OCI-LY1 (cell line): ENCODE measurements at regions not wholly inside any gene's neighbourhood (a gene's known extent, or its start where the extent isn't known, plus 50 kb on each side); places are given as distances from the start of the nearest gene placed in this dataset.

ENCODE experiments used
- H2AFZ ChIP-seq: fragments of 200-600 bp; sonication (generic), shearing (Covaris generic); 2 replicates; pipeline ENCODE4 v1.6.0; 2014; ENCODE audit warnings: antibody characterized with exemption, mild to moderate bottlenecking, low read length
- H3F3A ChIP-seq: fragments of 200-600 bp; sonication (generic), shearing (Covaris generic); 2 replicates; pipeline ENCODE4 v1.6.0; 2014; ENCODE audit warnings: mild to moderate bottlenecking, antibody characterized with exemption, low read length, moderate library complexity; ENCODE audit not compliant: insufficient read depth
- H3K27ac ChIP-seq: fragments of 200-600 bp; sonication (generic); 2 replicates; pipeline ENCODE4 v1.5.1; 2014; ENCODE audit warnings: low read length, mixed run types, mild to moderate bottlenecking, low read depth; ENCODE audit not compliant: poor library complexity, severe bottlenecking
- H3K27me3 ChIP-seq: fragments of 200-600 bp; sonication (generic); 2 replicates; pipeline ENCODE4 v1.6.0; 2014; ENCODE audit warnings: antibody characterized with exemption, mild to moderate bottlenecking, low read length, moderate library complexity; ENCODE audit not compliant: insufficient read depth
- H3K36me3 ChIP-seq: fragments of 200-600 bp; sonication (generic); 2 replicates; pipeline ENCODE4 v1.6.1; 2014; ENCODE audit warnings: mild to moderate bottlenecking, antibody characterized with exemption, low read length, moderate library complexity, mixed read lengths; ENCODE audit not compliant: insufficient read depth
- H3K4me1 ChIP-seq: fragments of 200-600 bp; sonication (generic); 2 replicates; pipeline ENCODE4 v1.5.1; 2014; ENCODE audit warnings: mild to moderate bottlenecking, low read length, moderate library complexity; ENCODE audit not compliant: insufficient read depth, severe bottlenecking
- H3K4me2 ChIP-seq: fragments of 200-600 bp; sonication (generic), shearing (Covaris generic); 2 replicates; pipeline ENCODE4 v1.6.1; 2014; ENCODE audit warnings: low read length
- H3K4me3 ChIP-seq: fragments of 200-600 bp; sonication (generic); 2 replicates; pipeline ENCODE4 v1.5.1; 2014; ENCODE audit warnings: low read length, low read depth, mild to moderate bottlenecking, mixed read lengths; ENCODE audit not compliant: poor library complexity, severe bottlenecking
- H3K79me2 ChIP-seq: fragments of 200-600 bp; shearing (Covaris generic); 2 replicates; pipeline ENCODE4 v1.6.1; 2016; ENCODE audit warnings: mixed run types, low read length, mixed read lengths; ENCODE audit not compliant: insufficient read depth
- H3K9ac ChIP-seq: fragments of 200-600 bp; sonication (generic), shearing (Covaris generic); 2 replicates; pipeline ENCODE4 v1.6.1; 2014; ENCODE audit warnings: mild to moderate bottlenecking, low read length, mixed read lengths
- H3K9me2 ChIP-seq: fragments of 200-600 bp; sonication (generic), shearing (Covaris generic); 2 replicates; pipeline ENCODE4 v1.6.1; 2014; ENCODE audit warnings: low read depth, mild to moderate bottlenecking, low read length, mixed read lengths
- H3K9me3 ChIP-seq: fragments of 200-600 bp; shearing (Covaris generic); 2 replicates; pipeline ENCODE4 v1.6.1; 2014; ENCODE audit warnings: low read length, mixed read lengths
- H4K20me1 ChIP-seq: fragments of 200-600 bp; sonication (generic), shearing (Covaris generic); 2 replicates; pipeline ENCODE4 v1.6.0; 2016; ENCODE audit warnings: mild to moderate bottlenecking, low read length; ENCODE audit not compliant: insufficient read depth
- EZH2 ChIP-seq: fragments of 200-600 bp; sonication (generic), shearing (Covaris generic); IDR thresholded peaks from 2 replicates; pipeline ENCODE4 v1.8.0; 2017; ENCODE audit warnings: borderline replicate concordance, mixed run types, mild to moderate bottlenecking, antibody characterized with exemption, low read length, moderate library complexity, mixed read lengths
- TF ChIP-seq, protein P1 (sequence below): fragments of 200-600 bp; sonication (generic), shearing (Covaris generic); IDR thresholded peaks from 2 replicates; pipeline ENCODE4 v1.5.1; 2017; ENCODE audit warnings: mild to moderate bottlenecking, antibody characterized with exemption, low read length, moderate library complexity, mixed read lengths

GRCh38 chr14:97109234-97109633 is 312.1 kb downstream of the VRK1 start:
- no peak overlapping the region for H3K27ac ChIP-seq
- TF ChIP-seq, protein P1, sequence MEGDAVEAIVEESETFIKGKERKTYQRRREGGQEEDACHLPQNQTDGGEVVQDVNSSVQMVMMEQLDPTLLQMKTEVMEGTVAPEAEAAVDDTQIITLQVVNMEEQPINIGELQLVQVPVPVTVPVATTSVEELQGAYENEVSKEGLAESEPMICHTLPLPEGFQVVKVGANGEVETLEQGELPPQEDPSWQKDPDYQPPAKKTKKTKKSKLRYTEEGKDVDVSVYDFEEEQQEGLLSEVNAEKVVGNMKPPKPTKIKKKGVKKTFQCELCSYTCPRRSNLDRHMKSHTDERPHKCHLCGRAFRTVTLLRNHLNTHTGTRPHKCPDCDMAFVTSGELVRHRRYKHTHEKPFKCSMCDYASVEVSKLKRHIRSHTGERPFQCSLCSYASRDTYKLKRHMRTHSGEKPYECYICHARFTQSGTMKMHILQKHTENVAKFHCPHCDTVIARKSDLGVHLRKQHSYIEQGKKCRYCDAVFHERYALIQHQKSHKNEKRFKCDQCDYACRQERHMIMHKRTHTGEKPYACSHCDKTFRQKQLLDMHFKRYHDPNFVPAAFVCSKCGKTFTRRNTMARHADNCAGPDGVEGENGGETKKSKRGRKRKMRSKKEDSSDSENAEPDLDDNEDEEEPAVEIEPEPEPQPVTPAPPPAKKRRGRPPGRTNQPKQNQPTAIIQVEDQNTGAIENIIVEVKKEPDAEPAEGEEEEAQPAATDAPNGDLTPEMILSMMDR, result no peak
- no peak for TF ChIP-seq EZH2
- no peaks in the 10 kb centered on the region for H3K27me3 ChIP-seq
- H3K79me2 ChIP-seq, result no peaks in the 10 kb centered on the region
- no peaks in the 10 kb centered on the region for H3K4me1 ChIP-seq
- no peak overlapping the region for H3K9ac ChIP-seq
- no peaks in the 10 kb centered on the region for H3K36me3 ChIP-seq
- no peaks in the 10 kb centered on the region for H3K9me3 ChIP-seq
- no peaks in the 10 kb centered on the region for H4K20me1 ChIP-seq
- no peaks in the 10 kb centered on the region for H3K9me2 ChIP-seq
- no peak overlapping the region for H3K4me3 ChIP-seq
- H3K4me2 ChIP-seq, result no peak overlapping the region
- H3F3A ChIP-seq, result no peaks in the 10 kb centered on the region
- H2AFZ ChIP-seq, result no peak overlapping the region

DNA sequence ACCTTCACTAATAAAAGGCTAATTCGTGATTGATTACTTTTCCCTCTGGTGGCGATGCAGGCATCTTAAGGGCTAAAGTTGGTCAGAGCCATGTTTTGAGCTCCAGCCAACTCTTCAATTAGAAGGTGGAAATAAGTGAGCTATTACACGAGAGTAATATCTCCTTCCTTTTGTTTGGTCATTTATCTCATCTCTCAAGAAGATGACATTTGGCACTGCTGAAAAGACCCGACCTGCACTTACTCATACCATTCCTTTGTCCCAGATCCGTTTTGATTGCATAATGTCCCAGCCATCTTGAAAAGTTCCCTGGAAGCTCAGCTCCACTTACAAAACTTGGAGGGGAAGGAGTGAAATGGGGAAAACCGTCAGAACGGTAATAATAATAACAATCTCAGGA is 316.2 kb downstream of the VRK1 start:
- TF ChIP-seq EZH2, result no peak
- TF ChIP-seq, protein P1, result no peak
- H3K9me3 ChIP-seq, result no peaks in the 10 kb centered on the region
- H3K4me1 ChIP-seq, result no peaks in the 10 kb centered on the region
- no peak overlapping the region for H3K4me3 ChIP-seq
- H3K36me3 ChIP-seq, result no peaks in the 10 kb centered on the region
- no peaks in the 10 kb centered on the region for H4K20me1 ChIP-seq
- H2AFZ ChIP-seq, result no peak overlapping the region
- no peak overlapping the region for H3K9ac ChIP-seq
- H3K27me3 ChIP-seq, result no peaks in the 10 kb centered on the region
- H3K79me2 ChIP-seq, result no peaks in the 10 kb centered on the region
- no peaks in the 10 kb centered on the region for H3K9me2 ChIP-seq
- H3F3A ChIP-seq, result no peaks in the 10 kb centered on the region
- no peak overlapping the region for H3K27ac ChIP-seq
- H3K4me2 ChIP-seq, result no peak overlapping the region

- H2AFZ ChIP-seq, result no peak overlapping the region
- no peaks in the 10 kb centered on the region for H3F3A ChIP-seq
- H3K27ac ChIP-seq, result no peak overlapping the region
- no peaks in the 10 kb centered on the region for H3K27me3 ChIP-seq
- no peaks in the 10 kb centered on the region for H3K9me2 ChIP-seq
- no peaks in the 10 kb centered on the region for H3K36me3 ChIP-seq
- TF ChIP-seq EZH2, result no peak
- no peaks in the 10 kb centered on the region for H4K20me1 ChIP-seq
- no peak overlapping the region for H3K9ac ChIP-seq
- no peaks in the 10 kb centered on the region for H3K79me2 ChIP-seq
- H3K9me3 ChIP-seq, result no peaks in the 10 kb centered on the region
- no peak overlapping the region for H3K4me2 ChIP-seq
- no peaks in the 10 kb centered on the region for H3K4me1 ChIP-seq
- H3K4me3 ChIP-seq, result no peak overlapping the region
Observed at GRCh38 chr14:97116546-97116945, 319.4 kb downstream of the VRK1 start.

- TF ChIP-seq EZH2, result no peak
- TF ChIP-seq, protein P1, result no peak
- no peaks in the 10 kb centered on the region for H3K9me2 ChIP-seq
- no peaks in the 10 kb centered on the region for H3K4me1 ChIP-seq
- no peak overlapping the region for H3K9ac ChIP-seq
- H2AFZ ChIP-seq, result no peak overlapping the region
- no peaks in the 10 kb centered on the region for H3K27me3 ChIP-seq
- no peaks in the 10 kb centered on the region for H3K9me3 ChIP-seq
- H3F3A ChIP-seq, result no peaks in the 10 kb centered on the region
- H4K20me1 ChIP-seq, result no peaks in the 10 kb centered on the region
- H3K79me2 ChIP-seq, result no peaks in the 10 kb centered on the region
- no peak overlapping the region for H3K4me3 ChIP-seq
- no peak overlapping the region for H3K4me2 ChIP-seq
- no peak overlapping the region for H3K27ac ChIP-seq
- H3K36me3 ChIP-seq, result no peaks in the 10 kb centered on the region
Observed at GRCh38 chr14:97117693-97118092, 320.5 kb downstream of the VRK1 start.
